ENCODE measurements at regions not wholly inside any gene's neighbourhood (a gene's known extent, or its start where the extent isn't known, plus 50 kb on each side); places are given as distances from the start of the nearest gene placed in this dataset.

DNA sequence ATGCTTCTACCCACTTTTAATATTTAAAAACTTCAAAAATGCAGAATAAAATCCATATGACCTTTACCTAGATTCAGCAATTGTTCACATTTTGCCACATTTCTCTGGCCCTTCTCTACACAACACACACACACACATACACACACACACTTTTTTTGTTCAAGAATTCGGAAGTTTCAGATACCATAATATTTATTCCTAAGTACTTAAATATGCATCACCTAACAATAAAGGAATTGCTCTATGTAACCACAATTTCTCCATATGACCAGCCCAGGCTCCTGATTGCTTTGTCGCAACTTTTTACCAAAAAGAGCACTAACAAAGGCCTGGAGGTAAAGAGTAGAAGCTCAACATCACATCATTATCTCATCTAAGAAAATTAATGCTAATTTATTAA lies 106.6 kb downstream of the FAS start:
- CTCF ChIA-PET, result no interaction called here
- Histone ChIP-seq H3K36me3 (ENCODE audit: control insufficient read depth in 2 of 2, extremely low read depth in 1 of 2, insufficient read depth in 2 of 2, low read length in 2 of 2) (no peaks in the 10 kb centered on the region), H3K79me2 (ENCODE audit: control insufficient read depth, insufficient read depth, low read length) (no peaks in the 10 kb centered on the region), H3K9me3 (replicated peaks; ENCODE audit: control insufficient read depth, insufficient read depth, low read length) (no peaks in the 10 kb centered on the region), H3K4me2 (ENCODE audit: insufficient read depth, low read length) (no peak overlapping the region), H3K4me3 (replicated peaks in 1 of 3; ENCODE audit: insufficient read depth in 1 of 3, low read depth in 1 of 3, low read length in 3 of 3) (no peak overlapping the region), H3K27me3 (ENCODE audit: control insufficient read depth in 2 of 2, insufficient read depth in 2 of 2, low read length in 2 of 2) (no peaks in the 10 kb centered on the region), H4K20me1 (replicated peaks; ENCODE audit: control insufficient read depth, extremely low read depth, insufficient read depth, low read length) (no peaks in the 10 kb centered on the region), H3K4me1 (ENCODE audit: control insufficient read depth, extremely low read depth, insufficient read depth, low read length) (no peaks in the 10 kb centered on the region), H3K9me1 (replicated peaks; ENCODE audit: control insufficient read depth, extremely low read depth, insufficient read depth, low read length) (no peaks in the 10 kb centered on the region), H2AFZ (ENCODE audit: low read depth, low read length) (no peak overlapping the region), H3K27ac (ENCODE audit: insufficient read depth, low read depth, low read length) (no peak overlapping the region), H3K9ac (replicated peaks; ENCODE audit: extremely low read depth, insufficient read depth, low read length) (no peak overlapping the region)
- dilution Hi-C loops (cut with MboI; ENCODE audit: extremely low pct_ligation_motif_present, low sequenced_read_pairs), result no loop called here
- POLR2A ChIA-PET, result no interaction called here
- FAIRE-seq (no peak), DNase-seq (ENCODE audit: low read depth, low spot score) (no peak)
- TF ChIP-seq, protein P1, sequence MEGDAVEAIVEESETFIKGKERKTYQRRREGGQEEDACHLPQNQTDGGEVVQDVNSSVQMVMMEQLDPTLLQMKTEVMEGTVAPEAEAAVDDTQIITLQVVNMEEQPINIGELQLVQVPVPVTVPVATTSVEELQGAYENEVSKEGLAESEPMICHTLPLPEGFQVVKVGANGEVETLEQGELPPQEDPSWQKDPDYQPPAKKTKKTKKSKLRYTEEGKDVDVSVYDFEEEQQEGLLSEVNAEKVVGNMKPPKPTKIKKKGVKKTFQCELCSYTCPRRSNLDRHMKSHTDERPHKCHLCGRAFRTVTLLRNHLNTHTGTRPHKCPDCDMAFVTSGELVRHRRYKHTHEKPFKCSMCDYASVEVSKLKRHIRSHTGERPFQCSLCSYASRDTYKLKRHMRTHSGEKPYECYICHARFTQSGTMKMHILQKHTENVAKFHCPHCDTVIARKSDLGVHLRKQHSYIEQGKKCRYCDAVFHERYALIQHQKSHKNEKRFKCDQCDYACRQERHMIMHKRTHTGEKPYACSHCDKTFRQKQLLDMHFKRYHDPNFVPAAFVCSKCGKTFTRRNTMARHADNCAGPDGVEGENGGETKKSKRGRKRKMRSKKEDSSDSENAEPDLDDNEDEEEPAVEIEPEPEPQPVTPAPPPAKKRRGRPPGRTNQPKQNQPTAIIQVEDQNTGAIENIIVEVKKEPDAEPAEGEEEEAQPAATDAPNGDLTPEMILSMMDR (IDR thresholded peaks at IDR 0.05; ENCODE audit: extremely low read depth in 1 of 2, insufficient read depth in 1 of 2, low read depth in 1 of 2, low read length in 2 of 2), result no peak
- TF ChIP-seq POLR2AphosphoS5 (IDR thresholded peaks at IDR 0.05; ENCODE audit: insufficient read depth, low read depth, low read length), result no peak
- TF ChIP-seq, protein P2, sequence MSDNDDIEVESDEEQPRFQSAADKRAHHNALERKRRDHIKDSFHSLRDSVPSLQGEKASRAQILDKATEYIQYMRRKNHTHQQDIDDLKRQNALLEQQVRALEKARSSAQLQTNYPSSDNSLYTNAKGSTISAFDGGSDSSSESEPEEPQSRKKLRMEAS (IDR thresholded peaks at IDR 0.05; ENCODE audit: insufficient read depth, insufficient read length), result no peak
- TF ChIP-seq FOS (IDR thresholded peaks at IDR 0.05; ENCODE audit: borderline replicate concordance, insufficient read depth, low read length), result no peak
- TF ChIP-seq GATA2 (IDR thresholded peaks at IDR 0.05; ENCODE audit: insufficient read depth, insufficient read length, low read depth, low read length), result no peak
- intact Hi-C loops (cut with micrococcal nuclease), result no loop called here
- no TSS peak for BruUV-seq (replicated peaks)
